ENCODE measurements at regions not wholly inside any gene's neighbourhood (a gene's known extent, or its start where the extent isn't known, plus 50 kb on each side); places are given as distances from the start of the nearest gene placed in this dataset.

- Histone ChIP-seq H3K9ac (ENCODE audit: low read length) (no peak overlapping the region), H3K27me3 (ENCODE audit: control insufficient read depth, insufficient read depth, low read length) (no peaks in the 10 kb centered on the region), H3K4me3 (ENCODE audit: low read length) (no peak overlapping the region), H3K27ac (ENCODE audit: low read length) (no peak overlapping the region), H3K4me1 (ENCODE audit: control insufficient read depth, low read depth, low read length) (peaks cover 19% of the 10 kb centered on the region), H3K9me3 (ENCODE audit: control insufficient read depth, low read depth, low read length) (no peaks in the 10 kb centered on the region), H3K36me3 (ENCODE audit: control insufficient read depth, low read depth, low read length) (no peaks in the 10 kb centered on the region)
Measured at GRCh38 chr1:4851385-4852065, 197.1 kb downstream of the AJAP1 start.

- H3K27ac ChIP-seq (ENCODE audit: low read length), result no peak overlapping the region
- no peaks in the 10 kb centered on the region for H3K9me3 ChIP-seq (ENCODE audit: control insufficient read depth, low read depth, low read length)
- no peak overlapping the region for H3K9ac ChIP-seq (ENCODE audit: low read length)
- peaks cover 19% of the 10 kb centered on the region for H3K4me1 ChIP-seq (ENCODE audit: control insufficient read depth, low read depth, low read length)
- no peak overlapping the region for H3K4me3 ChIP-seq (ENCODE audit: low read length)
- H3K27me3 ChIP-seq (ENCODE audit: control insufficient read depth, insufficient read depth, low read length), result no peaks in the 10 kb centered on the region
- no peaks in the 10 kb centered on the region for H3K36me3 ChIP-seq (ENCODE audit: control insufficient read depth, low read depth, low read length)
Measured at GRCh38 chr1:4848431-4848830, 194.0 kb downstream of the AJAP1 start.

- Histone ChIP-seq H3K9me3 (ENCODE audit: control insufficient read depth, low read depth, low read length) (no peaks in the 10 kb centered on the region), H3K27ac (ENCODE audit: low read length) (no peak overlapping the region), H3K4me1 (ENCODE audit: control insufficient read depth, low read depth, low read length) (peaks cover 19% of the 10 kb centered on the region), H3K27me3 (ENCODE audit: control insufficient read depth, insufficient read depth, low read length) (no peaks in the 10 kb centered on the region), H3K9ac (ENCODE audit: low read length) (no peak overlapping the region), H3K4me3 (ENCODE audit: low read length) (no peak overlapping the region), H3K36me3 (ENCODE audit: control insufficient read depth, low read depth, low read length) (no peaks in the 10 kb centered on the region)
Measured at GRCh38 chr1:4847711-4848110, 193.3 kb downstream of the AJAP1 start.
